ENCODE measurements at regions not wholly inside any gene's neighbourhood (a gene's known extent, or its start where the extent isn't known, plus 50 kb on each side); places are given as distances from the start of the nearest gene placed in this dataset.

- ChIA-PET CTCF (no interaction called here), POLR2A (no interaction called here)
- intact Hi-C loops (cut with micrococcal nuclease), result no loop called here
- no peak for TF ChIP-seq CTCF (IDR thresholded peaks at IDR 0.05)
- Mint-ChIP-seq H3K9me3 (peaks cover 3% of the 10 kb centered on the region), H3K4me3 (no peak overlapping the region), H3K27me3 (no peaks in the 10 kb centered on the region), H3K36me3 (ENCODE audit: low read depth) (no peaks in the 10 kb centered on the region), H3K4me1 (ENCODE audit: low read depth) (no peaks in the 10 kb centered on the region), H3K27ac (no peak overlapping the region)
- no peak for ATAC-seq
- no peak for DNase-seq
Observed at GRCh38 chr3:26560081-26560480, 62.5 kb upstream of the LRRC3B start.

GRCh38 chr3:26562021-26562768, 60.4 kb upstream of the LRRC3B start:
- DNase-seq (no peak), ATAC-seq (no peak)
- Mint-ChIP-seq H3K9me3 (no peaks in the 10 kb centered on the region), H3K27ac (no peak overlapping the region), H3K4me3 (no peak overlapping the region), H3K27me3 (no peaks in the 10 kb centered on the region), H3K36me3 (ENCODE audit: low read depth) (no peaks in the 10 kb centered on the region), H3K4me1 (ENCODE audit: low read depth) (no peaks in the 10 kb centered on the region)
- ChIA-PET POLR2A (no interaction called here), CTCF (interaction anchor here (1.6 kb wide), 1 partner anchor 148 kb away, joined by 4 read pairs; no protein-coding TSS in a partner anchor)
- TF ChIP-seq CTCF (IDR thresholded peaks at IDR 0.05), result no peak
- intact Hi-C loops (cut with micrococcal nuclease), result no loop called here

Measured in activated CD8-positive, alpha-beta T cell treated with anti-CD3 and anti-CD28 coated beads for 36 hours (primary cell).